SK-N-MC (cell line): ENCODE measurements at regions not wholly inside any gene's neighbourhood (a gene's known extent, or its start where the extent isn't known, plus 50 kb on each side); places are given as distances from the start of the nearest gene placed in this dataset.

ENCODE experiments used
- DNase-seq: peaks from one replicate; pipeline ENCODE4 v3.0.0-alpha.2; 2011; ENCODE audit warnings: low read depth, low spot score
- H3K27ac ChIP-seq: fragments of 200-600 bp; sonication (generic); 2 replicates; pipeline ENCODE4 v1.5.1; 2016; ENCODE audit warnings: mixed run types
- H3K36me3 ChIP-seq: fragments of 200-600 bp; sonication (generic); 2 replicates; pipeline ENCODE4 v1.6.1; 2017; ENCODE audit warnings: antibody characterized with exemption, low read length, mixed read lengths; ENCODE audit not compliant: insufficient read depth
- H3K4me3 ChIP-seq: fragments of 200-600 bp; sonication (generic); 2 replicates; pipeline ENCODE4 v1.5.1; 2016
- H3K9ac ChIP-seq: fragments of 200-600 bp; sonication (generic); 2 replicates; pipeline ENCODE4 v1.8.0; 2017; ENCODE audit warnings: mixed run types, mixed read lengths; ENCODE audit not compliant: insufficient read length
- H3K9me3 ChIP-seq: fragments of 200-600 bp; sonication (generic); 2 replicates; pipeline ENCODE4 v1.6.1; 2017; ENCODE audit warnings: low read depth, mild to moderate bottlenecking, antibody characterized with exemption, low read length, moderate library complexity, mixed read lengths
- EZH2 ChIP-seq: fragments of 200-600 bp; sonication (generic); IDR thresholded peaks from one replicate; pipeline ENCODE4 v1.6.1; 2017; ENCODE audit warnings: antibody characterized with exemption
- FOXP2 ChIP-seq: optimal IDR thresholded peaks from 2 replicates; pipeline ENCODE3; 2011; ENCODE audit warnings: mild to moderate bottlenecking, moderate library complexity; ENCODE audit not compliant: insufficient read depth; ENCODE audit errors: extremely low read length, control extremely low read depth
- POLR2AphosphoS5 ChIP-seq: IDR thresholded peaks from 2 replicates; pipeline ENCODE4 v1.6.1; 2012; ENCODE audit warnings: mild to moderate bottlenecking, low read depth, low read length, borderline replicate concordance

DNA sequence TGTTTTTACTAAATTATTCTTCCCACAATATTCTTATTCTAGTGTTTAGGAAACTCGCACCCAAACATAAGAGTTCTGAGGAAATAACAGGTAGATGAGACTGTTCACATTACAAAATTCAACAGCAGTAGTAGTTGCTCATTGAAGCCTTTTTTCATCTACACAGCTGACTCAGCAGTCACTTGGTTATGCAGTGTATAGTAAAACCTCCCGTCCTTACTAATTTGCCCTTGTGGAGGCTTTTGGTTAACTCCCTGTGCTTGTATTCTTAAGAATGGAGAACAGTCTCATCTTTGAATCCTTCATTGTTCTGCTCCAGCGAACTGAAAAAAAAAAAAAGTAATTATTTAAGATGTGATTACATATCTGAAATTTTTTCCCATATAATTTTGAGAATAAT, 1716.6 kb downstream of the PCDH7 start:
- Histone ChIP-seq H3K4me3 (no peak overlapping the region), H3K27ac (no peak overlapping the region), H3K9ac (no peak overlapping the region), H3K9me3 (no peaks in the 10 kb centered on the region), H3K36me3 (no peaks in the 10 kb centered on the region)
- TF ChIP-seq POLR2AphosphoS5 = no peak
- no peak for TF ChIP-seq FOXP2
- no peak for TF ChIP-seq EZH2
- no peak for DNase-seq

DNA sequence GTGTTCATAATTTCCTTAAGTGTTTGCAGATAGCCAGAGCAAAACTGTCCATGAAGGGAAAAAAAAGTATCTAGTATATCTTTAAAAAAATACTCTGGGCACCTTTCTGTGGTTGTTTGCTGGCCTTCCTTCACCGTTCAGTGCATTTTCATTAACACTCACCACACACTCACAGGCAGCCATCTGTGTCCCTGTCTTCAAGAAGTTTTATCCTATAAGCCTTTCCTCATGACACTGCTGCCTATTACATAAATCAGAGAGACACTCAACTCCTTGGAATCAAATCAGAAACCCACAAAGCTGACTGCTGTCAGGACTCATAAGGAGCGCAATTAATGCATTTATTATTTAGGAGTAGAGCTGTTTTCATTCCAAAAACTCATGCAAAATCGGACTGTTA, 1720.2 kb downstream of the PCDH7 start:
- no peaks in the 10 kb centered on the region for H3K36me3 ChIP-seq
- no peak for TF ChIP-seq EZH2
- TF ChIP-seq POLR2AphosphoS5 = no peak
- TF ChIP-seq FOXP2 = no peak
- DNase-seq = no peak
- no peak overlapping the region for H3K4me3 ChIP-seq
- no peaks in the 10 kb centered on the region for H3K9me3 ChIP-seq
- H3K27ac ChIP-seq = no peak overlapping the region
- no peak overlapping the region for H3K9ac ChIP-seq

DNA sequence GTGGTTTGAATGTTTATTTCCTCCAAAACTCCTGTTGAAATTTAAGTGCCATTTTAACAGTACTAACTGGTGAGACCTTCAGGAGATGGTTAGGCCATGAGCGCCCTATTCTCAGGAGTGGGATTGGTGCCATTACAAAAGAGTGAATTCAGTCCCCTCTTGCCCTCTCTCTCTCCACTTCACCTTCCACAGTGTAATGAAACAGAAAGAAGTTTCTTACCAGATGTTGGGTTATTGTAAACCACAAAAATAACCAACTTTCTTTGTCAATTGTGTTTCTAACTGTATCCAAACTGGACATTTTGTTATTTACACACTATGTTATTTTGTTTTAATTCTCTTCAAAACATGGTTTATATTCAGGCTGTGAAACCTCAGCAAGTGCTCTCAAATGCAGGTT, 1734.3 kb downstream of the PCDH7 start:
- Histone ChIP-seq H3K9me3 (no peaks in the 10 kb centered on the region), H3K36me3 (no peaks in the 10 kb centered on the region), H3K4me3 (no peak overlapping the region), H3K9ac (no peak overlapping the region), H3K27ac (no peak overlapping the region)
- DNase-seq = no peak
- no peak for TF ChIP-seq EZH2
- no peak for TF ChIP-seq POLR2AphosphoS5
- TF ChIP-seq FOXP2 = no peak

DNA sequence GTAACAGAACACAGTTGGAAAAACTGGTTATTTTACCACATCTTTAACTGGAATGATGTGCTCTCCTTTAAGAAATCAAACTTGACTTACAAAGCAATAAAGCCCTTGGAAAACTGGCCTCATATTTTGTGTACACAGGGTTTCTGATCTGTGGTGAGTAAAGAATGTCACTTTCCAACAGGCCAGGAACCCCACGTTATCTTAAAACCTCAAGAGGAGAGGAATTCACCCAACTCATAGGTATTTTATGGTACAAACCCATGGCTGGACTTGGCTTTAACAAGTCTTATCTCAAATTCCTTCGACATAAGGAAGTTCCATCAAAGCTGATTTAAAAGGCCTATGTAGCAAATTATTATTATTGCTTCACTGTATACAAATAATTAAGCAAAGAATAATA, 1735.1 kb downstream of the PCDH7 start:
- no peak for DNase-seq
- H3K9me3 ChIP-seq = no peaks in the 10 kb centered on the region
- no peaks in the 10 kb centered on the region for H3K36me3 ChIP-seq
- TF ChIP-seq FOXP2 (no peak), POLR2AphosphoS5 (no peak), EZH2 (no peak)
- H3K4me3 ChIP-seq = no peak overlapping the region
- H3K27ac ChIP-seq = no peak overlapping the region
- no peak overlapping the region for H3K9ac ChIP-seq

DNA sequence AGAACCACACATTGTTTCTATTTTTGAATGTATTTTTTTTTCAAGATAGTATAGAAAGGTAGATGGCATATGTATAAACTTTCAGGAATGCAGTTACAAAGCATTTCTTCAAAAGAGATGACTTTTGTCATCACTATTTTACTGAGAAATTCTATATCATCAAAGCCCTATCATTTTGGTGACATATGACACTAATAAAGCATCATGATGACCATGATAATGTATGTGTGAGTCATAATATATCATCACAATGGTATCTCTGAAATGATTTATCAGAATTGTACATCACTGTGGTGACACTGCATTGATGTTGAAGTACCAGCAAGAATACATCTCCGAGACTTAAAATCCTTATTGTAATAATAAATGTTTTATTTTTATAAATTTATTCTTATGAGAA, 1740.8 kb downstream of the PCDH7 start:
- Histone ChIP-seq H3K9ac (no peak overlapping the region), H3K9me3 (no peaks in the 10 kb centered on the region), H3K36me3 (no peaks in the 10 kb centered on the region), H3K27ac (no peak overlapping the region), H3K4me3 (no peak overlapping the region)
- TF ChIP-seq EZH2 = no peak
- TF ChIP-seq POLR2AphosphoS5 = no peak
- TF ChIP-seq FOXP2 = no peak
- DNase-seq = no peak

GRCh38 chr4:32462944-32463343, 1742.8 kb downstream of the PCDH7 start:
- Histone ChIP-seq H3K9me3 (no peaks in the 10 kb centered on the region), H3K36me3 (no peaks in the 10 kb centered on the region), H3K4me3 (no peak overlapping the region), H3K27ac (no peak overlapping the region), H3K9ac (no peak overlapping the region)
- TF ChIP-seq FOXP2 (no peak), POLR2AphosphoS5 (no peak), EZH2 (no peak)
- no peak for DNase-seq

DNA sequence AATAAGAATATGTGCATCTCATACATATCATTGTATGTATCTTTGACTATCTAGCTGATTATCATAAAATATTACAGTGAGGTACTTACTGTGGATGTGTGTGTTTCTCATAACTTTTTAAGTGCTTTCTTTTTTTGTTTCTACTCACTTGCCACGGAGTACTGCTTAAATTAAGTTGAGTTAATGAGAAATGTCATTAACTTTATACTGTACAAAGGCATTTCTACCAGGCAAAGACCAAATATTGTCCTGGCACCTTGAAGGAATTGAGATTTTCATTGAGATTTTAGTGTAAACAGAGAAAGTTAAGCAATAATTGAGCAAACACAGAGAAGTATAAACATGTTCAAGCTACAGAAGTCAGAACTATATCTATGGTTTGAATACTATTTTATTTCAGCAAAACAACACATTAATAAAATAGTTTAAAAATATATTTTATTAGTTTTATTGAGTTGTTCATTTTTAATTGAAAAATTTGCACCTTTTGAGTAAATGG, 1750.0 kb downstream of the PCDH7 start:
- no peak overlapping the region for H3K9ac ChIP-seq

GRCh38 chr4:32472918-32473317, 1752.7 kb downstream of the PCDH7 start:
- H3K36me3 ChIP-seq = no peaks in the 10 kb centered on the region
- DNase-seq = no peak
- no peak overlapping the region for H3K9ac ChIP-seq

More for the DNA sequence above, 1750.0 kb downstream of the PCDH7 start:
- Histone ChIP-seq H3K9me3 (no peaks in the 10 kb centered on the region), H3K27ac (no peak overlapping the region), H3K36me3 (no peaks in the 10 kb centered on the region), H3K4me3 (no peak overlapping the region)
- no peak for DNase-seq
- TF ChIP-seq POLR2AphosphoS5 (no peak), EZH2 (no peak), FOXP2 (no peak)

DNA sequence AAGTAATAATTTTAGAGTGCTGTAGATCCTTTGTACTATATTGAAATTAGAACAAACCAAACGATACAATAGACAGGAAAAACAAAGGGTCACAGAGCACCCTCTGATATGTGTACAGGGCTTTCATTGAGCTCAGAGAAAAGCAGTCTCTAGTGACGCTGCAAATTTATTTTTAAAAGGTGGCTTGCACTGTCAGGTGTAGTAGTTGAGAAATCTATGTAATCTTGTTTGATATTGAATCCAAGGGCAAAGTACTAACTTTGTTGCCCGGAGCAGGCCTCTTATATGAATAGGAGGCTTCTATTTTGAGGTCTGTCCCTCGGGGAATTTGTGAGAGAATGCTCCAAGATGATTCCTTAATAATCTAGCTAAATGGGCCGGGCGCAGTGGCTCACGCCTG, 1755.5 kb downstream of the PCDH7 start:
- H3K9ac ChIP-seq = no peak overlapping the region

More at GRCh38 chr4:32472918-32473317, 1752.7 kb downstream of the PCDH7 start:
- TF ChIP-seq POLR2AphosphoS5 = no peak
- no peak for TF ChIP-seq FOXP2
- TF ChIP-seq EZH2 = no peak
- Histone ChIP-seq H3K4me3 (no peak overlapping the region), H3K27ac (no peak overlapping the region), H3K9me3 (no peaks in the 10 kb centered on the region)

GRCh38 chr4:32477518-32477917, 1757.3 kb downstream of the PCDH7 start:
- Histone ChIP-seq H3K27ac (no peak overlapping the region), H3K36me3 (no peaks in the 10 kb centered on the region), H3K4me3 (no peak overlapping the region), H3K9me3 (no peaks in the 10 kb centered on the region), H3K9ac (no peak overlapping the region)
- TF ChIP-seq FOXP2 (no peak), POLR2AphosphoS5 (no peak), EZH2 (no peak)
- no peak for DNase-seq

More for the DNA sequence above, 1755.5 kb downstream of the PCDH7 start:
- no peaks in the 10 kb centered on the region for H3K9me3 ChIP-seq
- no peak overlapping the region for H3K4me3 ChIP-seq
- no peak for TF ChIP-seq FOXP2
- TF ChIP-seq EZH2 = no peak
- TF ChIP-seq POLR2AphosphoS5 = no peak
- H3K36me3 ChIP-seq = no peaks in the 10 kb centered on the region
- no peak overlapping the region for H3K27ac ChIP-seq
- no peak for DNase-seq
